GM23338 (cell line): ENCODE measurements at regions not wholly inside any gene's neighbourhood (a gene's known extent, or its start where the extent isn't known, plus 50 kb on each side); places are given as distances from the start of the nearest gene placed in this dataset.

Source experiments
- ATAC-seq: fragments of 200-7000 bp; cut with Tn5 transposase; 3 replicates; pipeline ENCODE4 v1.9.1; 2020
- DNase-seq: peaks from one replicate; pipeline ENCODE4 v3.0.0-alpha.2; 2015; ENCODE audit warnings: low spot score
- H2AFZ ChIP-seq: fragments of 200-600 bp; sonication (generic); 2 replicates; pipeline ENCODE4 v1.8.0; 2016; ENCODE audit warnings: antibody characterized with exemption, mild to moderate bottlenecking, moderate library complexity
- H3F3A ChIP-seq: fragments of 200-600 bp; sonication (generic); replicated peaks from 2 replicates; pipeline ENCODE4 v1.8.0; 2017; ENCODE audit warnings: antibody characterized with exemption, mixed run types, low read depth
- H3K27ac ChIP-seq: fragments of 200-600 bp; sonication (generic); 2 replicates; pipeline ENCODE4 v1.6.1; 2016; ENCODE audit warnings: low read depth
- H3K27me3 ChIP-seq: fragments of 200-600 bp; sonication (generic); 2 replicates; pipeline ENCODE4 v1.8.0; 2016; ENCODE audit warnings: mild to moderate bottlenecking, mixed run types, moderate library complexity; ENCODE audit not compliant: insufficient read depth
- H3K36me3 ChIP-seq: fragments of 200-600 bp; sonication (generic); 2 replicates; pipeline ENCODE4 v1.8.0; 2016; ENCODE audit warnings: mild to moderate bottlenecking; ENCODE audit not compliant: insufficient read depth
- H3K4me1 ChIP-seq: fragments of 200-600 bp; sonication (generic); 2 replicates; pipeline ENCODE4 v1.8.0; 2016; ENCODE audit warnings: mild to moderate bottlenecking, moderate library complexity; ENCODE audit not compliant: insufficient read depth
- H3K4me2 ChIP-seq: fragments of 200-600 bp; sonication (generic); 2 replicates; pipeline ENCODE4 v1.7.1; 2017; ENCODE audit warnings: mixed run types
- H3K4me3 ChIP-seq: fragments of 200-600 bp; sonication (generic); 2 replicates; pipeline ENCODE4 v1.6.1; 2016; ENCODE audit warnings: mixed run types
- H3K79me2 ChIP-seq: fragments of 200-600 bp; sonication (generic); replicated peaks from 2 replicates; pipeline ENCODE4 v1.8.0; 2017; ENCODE audit warnings: mild to moderate bottlenecking; ENCODE audit not compliant: insufficient read depth
- H3K9me2 ChIP-seq: fragments of 200-600 bp; sonication (generic); 2 replicates; pipeline ENCODE4 v1.8.0; 2017; ENCODE audit not compliant: insufficient read depth
- H4K20me1 ChIP-seq: fragments of 200-600 bp; sonication (generic); replicated peaks from 2 replicates; pipeline ENCODE4 v1.8.0; 2017; ENCODE audit warnings: mild to moderate bottlenecking; ENCODE audit not compliant: insufficient read depth
- H3K27ac Mint-ChIP-seq: 2 replicates; pipeline ENCODE4 v1.8.0; 2020; ENCODE audit warnings: inconsistent platforms, mild to moderate bottlenecking, moderate library complexity, mixed read lengths
- H3K27me3 Mint-ChIP-seq: 3 replicates; pipeline ENCODE4 v1.8.0; 2022; ENCODE audit warnings: low read depth, mild to moderate bottlenecking, moderate library complexity, mixed read lengths, inconsistent platforms; ENCODE audit not compliant: insufficient read depth, poor library complexity
- H3K36me3 Mint-ChIP-seq: 3 replicates; pipeline ENCODE4 v1.8.0; 2021; ENCODE audit warnings: low read depth, mild to moderate bottlenecking, inconsistent platforms, moderate library complexity, mixed read lengths
- H3K4me1 Mint-ChIP-seq: 3 replicates; pipeline ENCODE4 v1.8.0; 2020; ENCODE audit warnings: mild to moderate bottlenecking, inconsistent platforms, mixed read lengths
- H3K4me3 Mint-ChIP-seq: 3 replicates; pipeline ENCODE4 v1.8.0; 2021; ENCODE audit warnings: moderate library complexity, mild to moderate bottlenecking, inconsistent platforms, mixed read lengths
- H3K9me3 Mint-ChIP-seq: 3 replicates; pipeline ENCODE4 v1.8.0; 2020; ENCODE audit warnings: moderate library complexity, mild to moderate bottlenecking, inconsistent platforms, mixed read lengths
- EZH2 ChIP-seq: fragments of 200-600 bp; sonication (generic); IDR thresholded peaks from one replicate; pipeline ENCODE4 v1.8.0; 2017; ENCODE audit warnings: antibody characterized with exemption, mild to moderate bottlenecking, low read depth; ENCODE audit not compliant: unreplicated experiment
- EZH2phosphoT487 ChIP-seq: fragments of 200-600 bp; sonication (generic); IDR thresholded peaks from one replicate; pipeline ENCODE4 v1.8.1; 2018; ENCODE audit warnings: antibody characterized with exemption; ENCODE audit not compliant: unreplicated experiment
- NANOG ChIP-seq: IDR thresholded peaks from 2 replicates; pipeline ENCODE4 v1.6.1; 2016; ENCODE audit warnings: antibody characterized with exemption, borderline replicate concordance
- STAT1 ChIP-seq: IDR thresholded peaks from one replicate; pipeline ENCODE4 v1.6.1; 2016; ENCODE audit warnings: antibody characterized with exemption; ENCODE audit not compliant: unreplicated experiment
- ZNF331 ChIP-seq: fragments of 250-450 bp; sonication (Bioruptor Pico); IDR thresholded peaks from 2 replicates; pipeline ENCODE4 v1.5.0; 2020; ENCODE audit warnings: low read depth, mild to moderate bottlenecking, moderate library complexity
- TF ChIP-seq, protein P1 (sequence below), 2 experiments: fragments of 200-600 bp in 1 of 2; sonication (generic) in 1 of 2; conservative IDR thresholded peaks; 2 replicates each; pipeline versions ENCODE4 v1.5.1 to v1.6.1; 2016 to 2017; ENCODE audit warnings: antibody characterized with exemption in 2 of 2, low read depth in 2 of 2, mild to moderate bottlenecking in 2 of 2, moderate library complexity in 1 of 2
- TF ChIP-seq, protein P2 (sequence below): IDR thresholded peaks from one replicate; pipeline ENCODE4 v1.6.1; 2018; ENCODE audit warnings: antibody characterized with exemption; ENCODE audit not compliant: unreplicated experiment

DNA sequence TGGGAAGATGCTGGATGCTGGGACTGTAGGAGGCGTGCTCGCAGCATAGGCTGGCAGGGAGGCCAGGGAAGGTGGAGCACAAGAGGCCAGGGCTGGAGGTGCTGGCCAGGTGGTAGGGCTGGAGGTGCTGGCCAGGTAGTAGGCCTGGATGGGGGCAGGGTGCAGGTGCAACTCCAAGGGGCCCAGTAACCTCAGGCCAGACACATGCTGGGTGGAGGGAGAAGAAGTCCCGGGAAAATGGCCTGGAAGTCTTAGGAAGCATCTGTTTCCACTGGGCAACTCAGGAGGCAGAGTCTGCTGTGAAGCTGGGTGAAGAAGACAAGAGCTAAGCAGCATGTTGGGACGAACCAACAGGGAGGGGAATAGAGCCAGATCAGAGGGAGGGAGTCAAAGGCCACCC lies 665.2 kb downstream of the BCL11B start:
- H3K9me3 Mint-ChIP-seq = no peaks in the 10 kb centered on the region; the same call in 2 of the 3 replicates
- Histone ChIP-seq H3K4me3 (no peak overlapping the region), H2AFZ (no peak overlapping the region), H3K27ac (no peak overlapping the region), H3K9me2 (peaks cover 7% of the 10 kb centered on the region; the same call in 1 of the 2 replicates), H3K4me2 (no peak overlapping the region), H4K20me1 (no peaks in the 10 kb centered on the region), H3K36me3 (no peaks in the 10 kb centered on the region), H3K27me3 (no peaks in the 10 kb centered on the region), H3F3A (no peaks in the 10 kb centered on the region), H3K79me2 (no peaks in the 10 kb centered on the region), H3K4me1 (no peaks in the 10 kb centered on the region)
- no peaks in the 10 kb centered on the region; the same call in 2 of the 3 replicates for H3K36me3 Mint-ChIP-seq
- H3K27me3 Mint-ChIP-seq = peaks cover 2% of the 10 kb centered on the region
- DNase-seq (no peak), ATAC-seq (no peak)
- no peak overlapping the region for H3K4me3 Mint-ChIP-seq
- H3K27ac Mint-ChIP-seq = no peak overlapping the region
- no peak for TF ChIP-seq EZH2phosphoT487
- TF ChIP-seq, protein P1, sequence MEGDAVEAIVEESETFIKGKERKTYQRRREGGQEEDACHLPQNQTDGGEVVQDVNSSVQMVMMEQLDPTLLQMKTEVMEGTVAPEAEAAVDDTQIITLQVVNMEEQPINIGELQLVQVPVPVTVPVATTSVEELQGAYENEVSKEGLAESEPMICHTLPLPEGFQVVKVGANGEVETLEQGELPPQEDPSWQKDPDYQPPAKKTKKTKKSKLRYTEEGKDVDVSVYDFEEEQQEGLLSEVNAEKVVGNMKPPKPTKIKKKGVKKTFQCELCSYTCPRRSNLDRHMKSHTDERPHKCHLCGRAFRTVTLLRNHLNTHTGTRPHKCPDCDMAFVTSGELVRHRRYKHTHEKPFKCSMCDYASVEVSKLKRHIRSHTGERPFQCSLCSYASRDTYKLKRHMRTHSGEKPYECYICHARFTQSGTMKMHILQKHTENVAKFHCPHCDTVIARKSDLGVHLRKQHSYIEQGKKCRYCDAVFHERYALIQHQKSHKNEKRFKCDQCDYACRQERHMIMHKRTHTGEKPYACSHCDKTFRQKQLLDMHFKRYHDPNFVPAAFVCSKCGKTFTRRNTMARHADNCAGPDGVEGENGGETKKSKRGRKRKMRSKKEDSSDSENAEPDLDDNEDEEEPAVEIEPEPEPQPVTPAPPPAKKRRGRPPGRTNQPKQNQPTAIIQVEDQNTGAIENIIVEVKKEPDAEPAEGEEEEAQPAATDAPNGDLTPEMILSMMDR (conservative IDR thresholded peaks at IDR 0.05; ENCODE audit: low read depth in 2 of 2) = peak in 1 of 2 experiments; percentile 32; a peak in 2 of 4 replicates
- no peaks in the 10 kb centered on the region; the same call in 2 of the 3 replicates for H3K4me1 Mint-ChIP-seq

DNA sequence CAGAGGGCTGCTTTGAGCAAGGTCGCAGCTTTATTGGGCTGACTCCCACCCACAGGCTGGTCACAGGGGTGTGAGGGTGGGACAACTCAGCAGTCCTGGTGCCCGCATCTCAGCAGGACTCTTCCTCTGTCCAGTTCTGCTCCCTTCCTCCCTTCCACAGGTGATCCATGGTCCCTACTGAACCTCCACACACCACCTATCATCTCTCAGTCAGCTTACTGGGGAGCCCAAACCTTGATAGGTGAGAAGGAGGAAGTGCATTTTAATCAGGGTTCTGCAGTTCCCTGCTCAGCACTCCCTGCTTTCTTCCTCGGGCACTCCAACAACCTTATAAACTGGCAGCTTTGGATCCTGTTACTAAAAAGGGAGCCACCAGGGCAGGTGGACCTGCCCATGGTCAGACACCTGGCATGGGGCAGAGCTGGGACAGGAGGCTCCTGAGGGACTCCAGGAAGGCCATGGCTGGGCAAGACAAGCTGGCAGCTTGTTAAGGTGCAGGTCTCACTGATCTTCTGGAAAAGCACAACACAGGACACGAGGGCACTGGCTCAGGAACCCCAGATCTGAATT lies 664.6 kb downstream of the BCL11B start:
- Histone ChIP-seq H3K4me3 (no peak overlapping the region), H3K4me2 (no peak overlapping the region), H3F3A (no peaks in the 10 kb centered on the region), H3K27ac (no peak overlapping the region), H3K36me3 (no peaks in the 10 kb centered on the region), H3K4me1 (no peaks in the 10 kb centered on the region), H4K20me1 (no peaks in the 10 kb centered on the region), H3K27me3 (no peaks in the 10 kb centered on the region), H2AFZ (no peak overlapping the region), H3K9me2 (peaks cover 7% of the 10 kb centered on the region; the same call in 1 of the 2 replicates), H3K79me2 (no peaks in the 10 kb centered on the region)
- Mint-ChIP-seq H3K4me1 (no peaks in the 10 kb centered on the region; the same call in 2 of the 3 replicates), H3K4me3 (no peak overlapping the region), H3K27me3 (no peaks in the 10 kb centered on the region), H3K36me3 (no peaks in the 10 kb centered on the region; the same call in 2 of the 3 replicates), H3K27ac (no peak overlapping the region), H3K9me3 (no peaks in the 10 kb centered on the region; the same call in 2 of the 3 replicates)
- DNase-seq (no peak), ATAC-seq (no peak)
- TF ChIP-seq, protein P1 (conservative IDR thresholded peaks at IDR 0.05; ENCODE audit: low read depth in 2 of 2) = no peak
- TF ChIP-seq NANOG (no peak), EZH2 (no peak), STAT1 (no peak), ZNF331 (CRISPR knock-in tag) (no peak)
- TF ChIP-seq, protein P2, sequence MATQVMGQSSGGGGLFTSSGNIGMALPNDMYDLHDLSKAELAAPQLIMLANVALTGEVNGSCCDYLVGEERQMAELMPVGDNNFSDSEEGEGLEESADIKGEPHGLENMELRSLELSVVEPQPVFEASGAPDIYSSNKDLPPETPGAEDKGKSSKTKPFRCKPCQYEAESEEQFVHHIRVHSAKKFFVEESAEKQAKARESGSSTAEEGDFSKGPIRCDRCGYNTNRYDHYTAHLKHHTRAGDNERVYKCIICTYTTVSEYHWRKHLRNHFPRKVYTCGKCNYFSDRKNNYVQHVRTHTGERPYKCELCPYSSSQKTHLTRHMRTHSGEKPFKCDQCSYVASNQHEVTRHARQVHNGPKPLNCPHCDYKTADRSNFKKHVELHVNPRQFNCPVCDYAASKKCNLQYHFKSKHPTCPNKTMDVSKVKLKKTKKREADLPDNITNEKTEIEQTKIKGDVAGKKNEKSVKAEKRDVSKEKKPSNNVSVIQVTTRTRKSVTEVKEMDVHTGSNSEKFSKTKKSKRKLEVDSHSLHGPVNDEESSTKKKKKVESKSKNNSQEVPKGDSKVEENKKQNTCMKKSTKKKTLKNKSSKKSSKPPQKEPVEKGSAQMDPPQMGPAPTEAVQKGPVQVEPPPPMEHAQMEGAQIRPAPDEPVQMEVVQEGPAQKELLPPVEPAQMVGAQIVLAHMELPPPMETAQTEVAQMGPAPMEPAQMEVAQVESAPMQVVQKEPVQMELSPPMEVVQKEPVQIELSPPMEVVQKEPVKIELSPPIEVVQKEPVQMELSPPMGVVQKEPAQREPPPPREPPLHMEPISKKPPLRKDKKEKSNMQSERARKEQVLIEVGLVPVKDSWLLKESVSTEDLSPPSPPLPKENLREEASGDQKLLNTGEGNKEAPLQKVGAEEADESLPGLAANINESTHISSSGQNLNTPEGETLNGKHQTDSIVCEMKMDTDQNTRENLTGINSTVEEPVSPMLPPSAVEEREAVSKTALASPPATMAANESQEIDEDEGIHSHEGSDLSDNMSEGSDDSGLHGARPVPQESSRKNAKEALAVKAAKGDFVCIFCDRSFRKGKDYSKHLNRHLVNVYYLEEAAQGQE = no peak
